Gastrocnemius medialis (tissue), 4 donors: ENCODE measurements at regions not wholly inside any gene's neighbourhood (a gene's known extent, or its start where the extent isn't known, plus 50 kb on each side); places are given as distances from the start of the nearest gene placed in this dataset.

Experiments used
- ATAC-seq, 2 donors: fragments of 150-250 bp; one replicate each; pipeline ENCODE4 v1.9.1; 2016
- DNase-seq, 2 donors: peaks; one replicate each; pipeline ENCODE4 v3.0.0-alpha.2; 2019
- H3K27ac ChIP-seq, 4 donors: fragments of 200-600 bp; sonication (generic); 1 replicate in 1 of 4; 2 replicates in 3 of 4; pipeline ENCODE4 v1.5.1; 2016 to 2018; ENCODE audit warnings: mild to moderate bottlenecking in 2 of 4, moderate library complexity in 1 of 4
- H3K27me3 ChIP-seq, 3 donors: fragments of 200-600 bp; sonication (generic) in 2 of 3; 1 replicate in 1 of 3; 2 replicates in 2 of 3; pipeline versions ENCODE4 v1.5.1 to v1.6.0; 2016 to 2019; ENCODE audit warnings: mild to moderate bottlenecking in 1 of 3, moderate library complexity in 1 of 3
- H3K36me3 ChIP-seq, 2 donors: fragments of 200-600 bp; sonication (generic) in 1 of 2; one replicate each; pipeline ENCODE4 v1.5.1; 2017 to 2018
- H3K4me1 ChIP-seq, 2 donors: fragments of 200-600 bp; sonication (generic) in 1 of 2; one replicate each; pipeline ENCODE4 v1.5.1; 2016 to 2017; ENCODE audit warnings: mild to moderate bottlenecking in 2 of 2
- H3K4me3 ChIP-seq, 4 donors: fragments of 200-600 bp; sonication (generic) in 3 of 4; 1 replicate in 1 of 4; 2 replicates in 3 of 4; pipeline ENCODE4 v1.5.1; 2016 to 2019; ENCODE audit warnings: mild to moderate bottlenecking in 2 of 4
- H3K9me3 ChIP-seq, 3 donors: fragments of 200-600 bp; sonication (generic) in 2 of 3; 1 replicate in 1 of 3; 2 replicates in 2 of 3; pipeline ENCODE4 v1.5.1; 2016 to 2019
- POLR2A ChIP-seq, 2 donors: fragments of 450-650 bp; IDR thresholded peaks; one replicate each; pipeline ENCODE4 v1.6.1; 2017; ENCODE audit warnings: antibody characterized with exemption in 2 of 2, mild to moderate bottlenecking in 2 of 2, moderate library complexity in 2 of 2
- in situ Hi-C, 4 donors: fragments of 200-750 bp; cut with MboI; loops; one replicate each; pipeline versions ENCODE4 v1.15.0 to v1.8.0; 2017; ENCODE audit warnings: low sequenced_read_pairs in 4 of 4
- intact Hi-C: fragments of 100-400 bp; cut with DNase I; formaldehyde crosslinking; loops from one replicate; pipeline ENCODE4 v1.15.1; 2023; ENCODE audit warnings: low total_unique reads
- TF ChIP-seq, protein P1 (sequence below), 5 experiments: fragments of 450-650 bp in 3 of 5; fragments of 200-600 bp in 2 of 5; sonication (generic) in 2 of 5; IDR thresholded peaks in 4 of 5; conservative IDR thresholded peaks in 1 of 5; 1 replicate in 4 of 5; 2 replicates in 1 of 5; pipeline ENCODE4 v1.5.1; 2016 to 2019; ENCODE audit warnings: antibody characterized with exemption in 5 of 5, mild to moderate bottlenecking in 3 of 5, moderate library complexity in 3 of 5

DNA sequence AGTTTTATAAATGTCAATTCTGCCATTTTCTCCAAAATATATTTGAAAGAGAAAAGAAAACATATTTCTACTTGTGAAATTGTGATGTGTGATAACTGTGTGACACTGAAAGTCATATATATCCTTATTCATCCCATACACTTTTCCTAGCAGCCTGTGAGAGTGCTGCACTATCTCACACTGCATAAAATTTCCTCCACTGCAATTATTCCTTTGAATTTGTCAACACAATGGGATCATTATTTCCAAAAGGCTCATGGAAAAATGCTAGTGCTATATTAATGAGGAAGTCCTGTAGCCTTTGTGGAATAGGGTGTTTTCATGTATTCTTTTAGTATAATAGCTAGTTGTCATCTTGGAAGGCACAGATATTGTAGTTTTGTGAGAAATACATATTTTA lies 504.1 kb downstream of the RPL10L start:
- no peak for DNase-seq
- Histone ChIP-seq H3K9me3 (peaks cover 0 to 2% (median 0%) of the 10 kb centered on the region in 3 donors), H3K36me3 (no peaks in the 10 kb centered on the region), H3K27ac (no peak overlapping the region), H3K4me3 (no peak overlapping the region), H3K4me1 (no peaks in the 10 kb centered on the region), H3K27me3 (no peaks in the 10 kb centered on the region)
- intact Hi-C loops, result no loop called here
- ATAC-seq, result no peak
- no peak for TF ChIP-seq POLR2A (IDR thresholded peaks at IDR 0.05)
- TF ChIP-seq, protein P1, sequence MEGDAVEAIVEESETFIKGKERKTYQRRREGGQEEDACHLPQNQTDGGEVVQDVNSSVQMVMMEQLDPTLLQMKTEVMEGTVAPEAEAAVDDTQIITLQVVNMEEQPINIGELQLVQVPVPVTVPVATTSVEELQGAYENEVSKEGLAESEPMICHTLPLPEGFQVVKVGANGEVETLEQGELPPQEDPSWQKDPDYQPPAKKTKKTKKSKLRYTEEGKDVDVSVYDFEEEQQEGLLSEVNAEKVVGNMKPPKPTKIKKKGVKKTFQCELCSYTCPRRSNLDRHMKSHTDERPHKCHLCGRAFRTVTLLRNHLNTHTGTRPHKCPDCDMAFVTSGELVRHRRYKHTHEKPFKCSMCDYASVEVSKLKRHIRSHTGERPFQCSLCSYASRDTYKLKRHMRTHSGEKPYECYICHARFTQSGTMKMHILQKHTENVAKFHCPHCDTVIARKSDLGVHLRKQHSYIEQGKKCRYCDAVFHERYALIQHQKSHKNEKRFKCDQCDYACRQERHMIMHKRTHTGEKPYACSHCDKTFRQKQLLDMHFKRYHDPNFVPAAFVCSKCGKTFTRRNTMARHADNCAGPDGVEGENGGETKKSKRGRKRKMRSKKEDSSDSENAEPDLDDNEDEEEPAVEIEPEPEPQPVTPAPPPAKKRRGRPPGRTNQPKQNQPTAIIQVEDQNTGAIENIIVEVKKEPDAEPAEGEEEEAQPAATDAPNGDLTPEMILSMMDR (IDR thresholded peaks at IDR 0.05 in 4 of 5, conservative IDR thresholded peaks at IDR 0.05 in 1 of 5), result no peak
- in situ Hi-C loops, result no loop called here

DNA sequence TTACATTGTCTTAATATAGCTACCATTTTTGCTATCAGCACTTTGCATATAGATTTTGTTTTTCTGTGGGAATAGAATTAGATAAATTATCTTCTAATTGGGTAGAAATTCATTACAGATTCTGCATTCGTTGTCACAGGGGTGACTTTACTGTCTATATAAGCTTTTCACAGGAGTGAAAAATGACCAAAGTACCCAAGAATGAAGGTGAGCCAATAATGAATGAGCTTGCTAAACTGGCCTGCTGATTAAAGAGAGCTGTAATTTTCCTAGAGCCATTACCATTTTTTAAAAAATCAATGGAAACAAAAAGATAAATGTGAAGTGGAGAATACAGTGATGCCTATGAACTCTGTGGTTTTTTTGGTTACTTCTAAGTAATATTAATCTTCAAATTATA lies 504.6 kb downstream of the RPL10L start:
- no peak for ATAC-seq
- peaks cover 0 to 2% (median 0%) of the 10 kb centered on the region in 3 donors for H3K9me3 ChIP-seq
- no peak overlapping the region for H3K4me3 ChIP-seq
- intact Hi-C loops, result no loop called here
- TF ChIP-seq, protein P1 (IDR thresholded peaks at IDR 0.05 in 4 of 5, conservative IDR thresholded peaks at IDR 0.05 in 1 of 5), result no peak
- TF ChIP-seq POLR2A (IDR thresholded peaks at IDR 0.05), result no peak
- H3K27ac ChIP-seq, result no peak overlapping the region
- H3K4me1 ChIP-seq, result no peaks in the 10 kb centered on the region
- H3K36me3 ChIP-seq, result no peaks in the 10 kb centered on the region
- in situ Hi-C loops, result no loop called here
- no peak for DNase-seq
- no peaks in the 10 kb centered on the region for H3K27me3 ChIP-seq

DNA sequence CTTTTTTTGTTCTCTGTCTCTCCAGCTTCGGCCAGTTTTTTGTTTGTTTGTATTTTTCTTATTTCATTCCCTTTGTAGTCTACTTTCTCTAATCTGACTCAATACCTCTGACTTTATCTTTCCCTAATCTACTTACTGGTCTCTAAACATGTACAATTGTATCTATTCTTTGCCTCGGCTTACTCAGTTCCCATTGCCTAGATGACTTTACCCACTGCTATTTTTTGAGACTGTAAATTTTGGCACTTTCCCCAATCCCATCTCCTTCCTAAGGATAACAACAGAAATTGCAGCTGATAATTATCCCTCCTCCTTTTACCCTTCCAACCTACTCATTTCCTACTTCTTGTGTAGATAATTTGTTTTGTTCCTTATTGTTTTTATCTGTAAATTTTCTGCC lies 511.1 kb downstream of the RPL10L start:
- Histone ChIP-seq H3K27ac (no peak overlapping the region), H3K9me3 (peaks cover 0 to 2% (median 0%) of the 10 kb centered on the region in 3 donors), H3K4me3 (no peak overlapping the region), H3K4me1 (no peaks in the 10 kb centered on the region), H3K27me3 (no peaks in the 10 kb centered on the region), H3K36me3 (no peaks in the 10 kb centered on the region)
- no peak for TF ChIP-seq POLR2A (IDR thresholded peaks at IDR 0.05)
- TF ChIP-seq, protein P1 (IDR thresholded peaks at IDR 0.05 in 4 of 5, conservative IDR thresholded peaks at IDR 0.05 in 1 of 5), result no peak
- ATAC-seq (no peak), DNase-seq (no peak)
- in situ Hi-C loops (no loop called here), intact Hi-C loops (no loop called here)

DNA sequence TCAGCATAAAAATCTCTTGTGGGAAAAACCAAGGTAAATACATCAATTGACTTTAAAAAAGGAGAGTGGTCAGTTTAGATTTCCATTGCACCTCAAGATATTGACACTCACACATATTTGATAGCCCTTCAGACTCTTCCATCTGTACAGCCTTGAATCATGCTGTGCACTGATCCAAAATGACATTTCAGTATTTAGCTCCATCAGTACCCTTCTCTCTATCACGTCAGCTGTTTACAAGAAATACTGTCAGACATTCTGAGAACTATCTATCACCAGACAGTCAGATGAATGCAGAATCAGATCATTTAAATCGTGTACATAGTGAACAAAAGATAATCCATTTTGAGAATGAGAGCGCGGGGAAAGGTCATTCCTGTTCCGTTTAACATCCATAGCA lies 511.9 kb downstream of the RPL10L start:
- no peak for TF ChIP-seq POLR2A (IDR thresholded peaks at IDR 0.05)
- TF ChIP-seq, protein P1 (IDR thresholded peaks at IDR 0.05 in 4 of 5, conservative IDR thresholded peaks at IDR 0.05 in 1 of 5), result no peak
- H3K4me1 ChIP-seq, result no peaks in the 10 kb centered on the region
- peaks cover 0 to 2% (median 0%) of the 10 kb centered on the region in 3 donors for H3K9me3 ChIP-seq
- no peaks in the 10 kb centered on the region for H3K36me3 ChIP-seq
- no peak overlapping the region for H3K27ac ChIP-seq
- DNase-seq (no peak), ATAC-seq (no peak)
- in situ Hi-C loops (no loop called here), intact Hi-C loops (no loop called here)
- no peak overlapping the region for H3K4me3 ChIP-seq
- H3K27me3 ChIP-seq, result no peaks in the 10 kb centered on the region

DNA sequence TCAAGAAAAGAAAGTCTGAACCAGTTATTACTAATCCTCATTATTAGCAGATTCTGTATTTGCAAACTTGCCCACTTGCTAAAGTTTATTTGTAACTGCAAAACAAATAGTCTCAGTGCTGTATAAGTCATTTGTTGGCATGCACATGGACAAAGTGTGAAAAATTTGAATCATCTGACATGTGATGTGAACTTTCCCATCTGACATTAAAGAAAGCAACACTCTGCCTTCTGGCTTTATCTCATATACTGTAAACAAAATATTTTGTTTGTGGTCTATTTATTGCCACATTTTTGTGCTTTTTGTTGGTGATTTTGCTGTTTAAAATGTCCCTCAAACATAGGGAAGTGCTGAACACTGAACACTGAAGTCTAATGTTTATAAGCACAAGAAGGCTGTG lies 513.8 kb downstream of the RPL10L start:
- in situ Hi-C loops (no loop called here), intact Hi-C loops (no loop called here)
- DNase-seq (no peak), ATAC-seq (no peak)
- H3K4me1 ChIP-seq, result no peaks in the 10 kb centered on the region
- no peaks in the 10 kb centered on the region for H3K9me3 ChIP-seq
- no peak for TF ChIP-seq POLR2A (IDR thresholded peaks at IDR 0.05)
- TF ChIP-seq, protein P1 (IDR thresholded peaks at IDR 0.05 in 4 of 5, conservative IDR thresholded peaks at IDR 0.05 in 1 of 5), result no peak
- H3K36me3 ChIP-seq, result no peaks in the 10 kb centered on the region
- H3K27ac ChIP-seq, result no peak overlapping the region
- no peak overlapping the region for H3K4me3 ChIP-seq
- no peaks in the 10 kb centered on the region for H3K27me3 ChIP-seq
